SK-N-SH (cell line): ENCODE measurements at regions not wholly inside any gene's neighbourhood (a gene's known extent, or its start where the extent isn't known, plus 50 kb on each side); places are given as distances from the start of the nearest gene placed in this dataset.

Experiments
- CTCF ChIA-PET: fragments of 300-600, 350-600 bp; formaldehyde crosslinking; extraction: SDS; loops from one replicate; lab custom pipeline; 2021; lab: Yijun Ruan, JAX
- POLR2A ChIA-PET: fragments of 350-600 bp; sonication (Branson Sonifier 250); formaldehyde crosslinking; extraction: SDS; loops from one replicate; lab custom pipeline; 2020; ENCODE audit warnings: antibody characterized with exemption, inconsistent platforms; lab: Yijun Ruan, JAX
- DNase-seq: peaks from one replicate; pipeline ENCODE4 v3.0.0; 2012
- H2AFZ ChIP-seq: fragments of 200-600 bp; sonication (generic); 2 replicates; pipeline ENCODE4 v1.8.1; 2016; ENCODE audit warnings: antibody characterized with exemption, mild to moderate bottlenecking, low read depth
- H3F3A ChIP-seq: fragments of 200-600 bp; sonication (generic); replicated peaks from 2 replicates; pipeline ENCODE3; 2016; ENCODE audit warnings: antibody characterized with exemption, mild to moderate bottlenecking; ENCODE audit not compliant: insufficient read depth
- H3K27ac ChIP-seq, 2 experiments: fragments of 200-500 bp in 1 of 2; fragments of 200-600 bp in 1 of 2; sonication (Bioruptor generic) in 1 of 2; sonication (generic), shearing (Covaris generic) in 1 of 2; 2 replicates each; pipeline versions ENCODE4 v1.5.1 to v1.6.1; 2014 to 2016; ENCODE audit warnings: low read depth in 2 of 2, inconsistent platforms in 1 of 2, low read length in 1 of 2, mild to moderate bottlenecking in 1 of 2, mixed read lengths in 1 of 2
- H3K27me3 ChIP-seq: fragments of 200-600 bp; sonication (generic), shearing (Covaris generic); 2 replicates; pipeline ENCODE4 v1.6.1; 2016; ENCODE audit warnings: mixed run types; ENCODE audit not compliant: insufficient read depth
- H3K36me3 ChIP-seq, 2 experiments: fragments of 200-500 bp in 1 of 2; fragments of 200-600 bp in 1 of 2; sonication (Bioruptor generic) in 1 of 2; sonication (generic) in 1 of 2; replicated peaks in 1 of 2; 2 replicates each; pipeline versions ENCODE3 to v1.5.1; 2014 to 2016; ENCODE audit warnings: low read length in 1 of 2, mild to moderate bottlenecking in 1 of 2; ENCODE audit not compliant: insufficient read depth in 2 of 2, control insufficient read depth in 1 of 2
- H3K4me1 ChIP-seq, 2 experiments: fragments of 200-500 bp in 1 of 2; fragments of 200-600 bp in 1 of 2; sonication (Bioruptor generic) in 1 of 2; sonication (generic), shearing (Covaris generic) in 1 of 2; 2 replicates each; pipeline versions ENCODE4 v1.5.1 to v1.6.1; 2014 to 2016; ENCODE audit warnings: low read depth in 1 of 2, low read length in 1 of 2, mixed run types in 1 of 2; ENCODE audit not compliant: insufficient read depth in 2 of 2, control insufficient read depth in 1 of 2
- H3K4me2 ChIP-seq: fragments of 200-600 bp; sonication (generic), shearing (Covaris generic); 2 replicates; pipeline ENCODE4 v1.6.1; 2017; ENCODE audit warnings: mixed run types
- H3K4me3 ChIP-seq, 2 experiments: fragments of 200-500 bp in 1 of 2; fragments of 200-600 bp in 1 of 2; sonication (Bioruptor generic) in 1 of 2; sonication (generic), shearing (Covaris generic) in 1 of 2; 2 replicates each; pipeline versions ENCODE4 v1.5.1 to v1.8.1; 2014 to 2016; ENCODE audit warnings: low read depth in 2 of 2, inconsistent platforms in 1 of 2, low read length in 1 of 2, mild to moderate bottlenecking in 1 of 2, mixed read lengths in 1 of 2, moderate library complexity in 1 of 2
- H3K79me2 ChIP-seq: fragments of 200-600 bp; sonication (generic); 2 replicates; pipeline ENCODE4 v1.8.1; 2017; ENCODE audit warnings: mild to moderate bottlenecking; ENCODE audit not compliant: insufficient read depth
- H3K9ac ChIP-seq: fragments of 200-600 bp; sonication (generic); 2 replicates; pipeline ENCODE4 v1.6.1; 2017; ENCODE audit warnings: mixed run types
- H3K9me2 ChIP-seq: fragments of 200-600 bp; sonication (generic); 2 replicates; pipeline ENCODE4 v1.6.1; 2017; ENCODE audit warnings: mixed run types
- H3K9me3 ChIP-seq: fragments of 200-600 bp; sonication (generic); 2 replicates; pipeline ENCODE4 v1.6.1; 2017; ENCODE audit warnings: mixed run types, mild to moderate bottlenecking, moderate library complexity
- H4K20me1 ChIP-seq: fragments of 200-600 bp; sonication (generic); 2 replicates; pipeline ENCODE4 v1.6.1; 2017; ENCODE audit warnings: mild to moderate bottlenecking, mixed run types; ENCODE audit not compliant: insufficient read depth
- ELF1 ChIP-seq: IDR thresholded peaks from 2 replicates; pipeline ENCODE4 v1.4.0; 2012
- EZH2phosphoT487 ChIP-seq: fragments of 200-600 bp; sonication (generic); IDR thresholded peaks from 2 replicates; pipeline ENCODE4 v1.6.1; 2017; ENCODE audit warnings: low read depth, mixed run types, mild to moderate bottlenecking, antibody characterized with exemption, moderate library complexity, borderline replicate concordance
- MEF2A ChIP-seq: IDR thresholded peaks from 2 replicates; pipeline ENCODE4 v1.4.0; 2012; ENCODE audit warnings: low read depth, borderline replicate concordance
- RAD21 ChIP-seq: IDR thresholded peaks from 2 replicates; pipeline ENCODE4 v1.6.1; 2012; ENCODE audit warnings: mild to moderate bottlenecking, low read length
- TCF12 ChIP-seq: IDR thresholded peaks from 2 replicates; pipeline ENCODE4 v1.4.0; 2012
- WGBS: methylation state at CpG from one replicate; pipeline ENCODE4 v1.1.6; 2017; ENCODE audit warnings: low lambda C conversion rate; 5-methylcytosine and 5-hydroxymethylcytosine counted together
- TF ChIP-seq, protein P1 (sequence below): IDR thresholded peaks from 2 replicates; pipeline ENCODE4 v1.6.1; 2012; ENCODE audit warnings: mild to moderate bottlenecking, low read depth, low read length, moderate library complexity

DNA sequence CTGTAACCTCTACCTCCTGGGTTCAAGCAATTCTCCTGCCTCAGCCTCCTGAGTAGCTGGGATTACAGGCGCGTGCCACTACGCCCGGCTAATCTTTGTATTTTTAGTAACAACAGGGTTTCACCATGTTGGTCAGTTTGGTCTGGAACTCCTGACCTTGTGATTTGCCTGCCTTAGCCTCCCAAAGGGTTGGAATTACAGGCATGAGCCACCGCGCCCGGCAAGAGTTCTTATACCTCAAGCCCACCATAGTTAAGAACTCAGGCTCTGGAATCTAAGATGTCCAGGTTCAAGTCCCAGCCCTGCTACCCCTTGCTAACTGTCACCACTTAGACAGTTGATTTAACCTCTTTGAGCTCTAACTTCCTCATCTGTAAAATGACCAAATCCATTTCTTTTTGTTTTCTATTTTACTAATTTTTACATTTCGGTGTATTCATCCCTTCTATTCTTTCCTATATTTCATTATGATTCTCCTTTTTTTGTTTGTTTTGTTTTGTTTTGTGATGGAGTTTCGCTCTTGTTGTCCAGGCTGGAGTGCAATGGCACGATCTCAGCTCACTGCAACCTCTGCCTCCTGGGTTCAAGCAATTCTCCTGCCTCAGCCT, 104.8 kb upstream of the ZNF217 start:
- Histone ChIP-seq H3K9me2 (no peaks in the 10 kb centered on the region), H3K36me3 (no peaks in the 10 kb centered on the region), H3K9me3 (no peaks in the 10 kb centered on the region), H3K4me1 (peaks cover 0 to 2% of the 10 kb centered on the region in 2 experiments; a peak in 1 of 4 replicates), H3K27me3 (no peaks in the 10 kb centered on the region), H3F3A (peaks cover 1% of the 10 kb centered on the region), H3K4me3 (no peak overlapping the region), H2AFZ (no peak overlapping the region), H3K27ac (no peak overlapping the region), H3K4me2 (no peak overlapping the region), H4K20me1 (no peaks in the 10 kb centered on the region), H3K9ac (no peak overlapping the region), H3K79me2 (no peaks in the 10 kb centered on the region)
- POLR2A ChIA-PET, result interaction anchor here (0.7 kb wide), 1 partner anchor 8 kb away, joined by 3 read pairs; no protein-coding TSS in a partner anchor
- no peak for TF ChIP-seq ELF1
- TF ChIP-seq, protein P1, sequence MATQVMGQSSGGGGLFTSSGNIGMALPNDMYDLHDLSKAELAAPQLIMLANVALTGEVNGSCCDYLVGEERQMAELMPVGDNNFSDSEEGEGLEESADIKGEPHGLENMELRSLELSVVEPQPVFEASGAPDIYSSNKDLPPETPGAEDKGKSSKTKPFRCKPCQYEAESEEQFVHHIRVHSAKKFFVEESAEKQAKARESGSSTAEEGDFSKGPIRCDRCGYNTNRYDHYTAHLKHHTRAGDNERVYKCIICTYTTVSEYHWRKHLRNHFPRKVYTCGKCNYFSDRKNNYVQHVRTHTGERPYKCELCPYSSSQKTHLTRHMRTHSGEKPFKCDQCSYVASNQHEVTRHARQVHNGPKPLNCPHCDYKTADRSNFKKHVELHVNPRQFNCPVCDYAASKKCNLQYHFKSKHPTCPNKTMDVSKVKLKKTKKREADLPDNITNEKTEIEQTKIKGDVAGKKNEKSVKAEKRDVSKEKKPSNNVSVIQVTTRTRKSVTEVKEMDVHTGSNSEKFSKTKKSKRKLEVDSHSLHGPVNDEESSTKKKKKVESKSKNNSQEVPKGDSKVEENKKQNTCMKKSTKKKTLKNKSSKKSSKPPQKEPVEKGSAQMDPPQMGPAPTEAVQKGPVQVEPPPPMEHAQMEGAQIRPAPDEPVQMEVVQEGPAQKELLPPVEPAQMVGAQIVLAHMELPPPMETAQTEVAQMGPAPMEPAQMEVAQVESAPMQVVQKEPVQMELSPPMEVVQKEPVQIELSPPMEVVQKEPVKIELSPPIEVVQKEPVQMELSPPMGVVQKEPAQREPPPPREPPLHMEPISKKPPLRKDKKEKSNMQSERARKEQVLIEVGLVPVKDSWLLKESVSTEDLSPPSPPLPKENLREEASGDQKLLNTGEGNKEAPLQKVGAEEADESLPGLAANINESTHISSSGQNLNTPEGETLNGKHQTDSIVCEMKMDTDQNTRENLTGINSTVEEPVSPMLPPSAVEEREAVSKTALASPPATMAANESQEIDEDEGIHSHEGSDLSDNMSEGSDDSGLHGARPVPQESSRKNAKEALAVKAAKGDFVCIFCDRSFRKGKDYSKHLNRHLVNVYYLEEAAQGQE, result no peak
- DNase-seq, result no peak
- CTCF ChIA-PET, result no interaction called here
- WGBS, result 93% methylated on average over 10 of the region's 10 CpGs

DNA sequence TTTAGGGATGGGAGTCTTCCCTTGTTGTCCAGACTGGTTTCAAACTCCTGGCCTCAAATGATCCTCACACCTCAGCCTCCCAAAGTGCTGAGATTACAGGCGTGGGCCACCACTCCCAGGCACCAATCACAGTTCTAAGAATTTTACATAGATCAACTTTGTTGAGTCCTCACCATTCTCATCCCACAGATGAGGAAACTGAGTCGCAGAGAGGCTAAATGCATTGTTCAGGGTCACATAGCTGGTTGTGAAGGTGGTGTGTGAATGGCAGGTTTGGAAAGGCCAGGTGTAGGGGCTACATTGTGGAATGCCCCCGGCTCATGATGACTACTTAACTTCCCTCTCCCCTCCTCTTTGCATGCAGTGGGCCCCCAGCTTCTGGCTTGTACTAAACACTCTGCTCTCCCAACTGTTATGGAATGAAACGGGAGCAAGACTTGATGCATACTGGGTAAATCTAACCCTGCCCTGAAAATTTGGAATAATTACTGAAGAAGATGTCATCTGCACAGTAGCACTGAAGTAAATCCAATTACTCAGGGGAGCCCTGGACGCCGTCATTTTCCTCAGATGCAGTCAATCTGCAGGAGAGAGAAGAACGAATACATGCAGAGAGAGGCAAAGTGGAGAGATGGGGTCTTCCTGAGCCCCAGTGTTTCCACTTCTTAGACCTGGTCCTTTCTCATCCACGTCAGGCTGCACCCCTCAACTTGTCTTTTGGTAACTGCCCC, 102.3 kb upstream of the ZNF217 start:
- H3K9me3 ChIP-seq, result no peaks in the 10 kb centered on the region
- H3K9ac ChIP-seq, result no peak overlapping the region
- no peaks in the 10 kb centered on the region for H3K9me2 ChIP-seq
- no peaks in the 10 kb centered on the region for H3K36me3 ChIP-seq
- ChIA-PET CTCF (interaction anchor here (1.2 to 1.5 kb wide), 2 partner anchors 13 kb away, joined by 3 to 5 read pairs; no protein-coding TSS in a partner anchor), POLR2A (no interaction called here)
- peak; percentile 41 for DNase-seq
- WGBS, result 86% methylated on average over 8 of the region's 8 CpGs
- no peaks in the 10 kb centered on the region for H3K79me2 ChIP-seq
- no peaks in the 10 kb centered on the region for H4K20me1 ChIP-seq
- no peak overlapping the region for H3K4me2 ChIP-seq
- H3K27ac ChIP-seq, result no peak overlapping the region
- peaks cover 3% of the 10 kb centered on the region for H3F3A ChIP-seq
- H3K4me1 ChIP-seq, result peaks cover 0 to 2% of the 10 kb centered on the region in 2 experiments; a peak in 1 of 4 replicates
- H2AFZ ChIP-seq, result no peak overlapping the region
- no peaks in the 10 kb centered on the region for H3K27me3 ChIP-seq
- TF ChIP-seq MEF2A (no peak), ELF1 (no peak), TCF12 (no peak), EZH2phosphoT487 (no peak), RAD21 (no peak)
- no peak overlapping the region for H3K4me3 ChIP-seq
